H1 (cell line): ENCODE measurements at regions not wholly inside any gene's neighbourhood (a gene's known extent, or its start where the extent isn't known, plus 50 kb on each side); places are given as distances from the start of the nearest gene placed in this dataset.

Experiments
- CTCF ChIA-PET: fragments of 300-600 bp; sonication (Branson Sonifier 250); formaldehyde crosslinking; loops from one replicate; lab custom pipeline; 2021; ENCODE audit not compliant: partially characterized antibody; lab: Charles Lee
- POLR2A ChIA-PET: fragments of 300-600 bp; sonication (Branson Sonifier 250); formaldehyde crosslinking; loops from one replicate; lab custom pipeline; 2021; ENCODE audit warnings: inconsistent platforms; ENCODE audit not compliant: partially characterized antibody; lab: Charles Lee
- DNase-seq, 2 experiments: peaks; one replicate each; pipeline versions ENCODE4 v3.0.0 to v3.0.0-alpha.2; 2010 to 2022; ENCODE audit warnings: low spot score in 2 of 2, low read depth in 1 of 2, mixed read lengths in 1 of 2
- FAIRE-seq: peaks from 2 replicates; lab custom pipeline; 2011; peaks lifted over from hg19 to GRCh38; lab: Jason Lieb, UNC
- H2AFZ ChIP-seq: 2 replicates; pipeline ENCODE4 v1.8.1; 2012; ENCODE audit warnings: low read length, inconsistent platforms
- H2AK5ac ChIP-seq: 2 replicates; pipeline ENCODE4 v1.6.1; 2013; ENCODE audit warnings: low read depth, low read length
- H2BK120ac ChIP-seq: replicated peaks from 2 replicates; pipeline ENCODE3; 2013; ENCODE audit warnings: low read depth, low read length, inconsistent platforms
- H2BK12ac ChIP-seq: 2 replicates; pipeline ENCODE4 v1.6.1; 2013; ENCODE audit warnings: low read depth, low read length
- H2BK15ac ChIP-seq: 2 replicates; pipeline ENCODE4 v1.6.1; 2013; ENCODE audit warnings: low read length
- H2BK20ac ChIP-seq: 2 replicates; pipeline ENCODE4 v1.6.1; 2013; ENCODE audit warnings: low read length
- H2BK5ac ChIP-seq: 2 replicates; pipeline ENCODE4 v1.6.1; 2013; ENCODE audit warnings: low read depth, low read length
- H3K14ac ChIP-seq: 2 replicates; pipeline ENCODE4 v1.6.1; 2013; ENCODE audit warnings: inconsistent platforms; ENCODE audit not compliant: insufficient read length
- H3K18ac ChIP-seq: 2 replicates; pipeline ENCODE4 v1.6.1; 2013; ENCODE audit warnings: low read length; ENCODE audit errors: extremely low read depth
- H3K23ac ChIP-seq: 2 replicates; pipeline ENCODE4 v1.6.1; 2013; ENCODE audit warnings: inconsistent platforms; ENCODE audit not compliant: insufficient read length
- H3K23me2 ChIP-seq: 2 replicates; pipeline ENCODE4 v1.6.1; 2013; ENCODE audit warnings: low read depth, low read length
- H3K27ac ChIP-seq: 2 replicates; pipeline ENCODE4 v1.6.1; 2011; ENCODE audit warnings: low read depth, low read length, inconsistent platforms
- H3K27me3 ChIP-seq, 4 experiments: replicated peaks in 1 of 4; 1 replicate in 1 of 4; 2 replicates in 3 of 4; pipeline versions ENCODE4 v1.6.1 to v1.8.1; 2011 to 2013; ENCODE audit warnings: low read length in 3 of 4, mild to moderate bottlenecking in 3 of 4, inconsistent platforms in 2 of 4, mixed read lengths in 2 of 4, moderate library complexity in 1 of 4; ENCODE audit not compliant: control insufficient read depth in 3 of 4, insufficient read depth in 3 of 4; ENCODE audit errors: extremely low read depth in 1 of 4
- H3K36me3 ChIP-seq, 4 experiments: 2 replicates each; pipeline versions ENCODE4 v1.6.1 to v1.8.1; 2011 to 2013; ENCODE audit warnings: mild to moderate bottlenecking in 4 of 4, low read length in 3 of 4, moderate library complexity in 2 of 4, control low read depth in 1 of 4, inconsistent platforms in 1 of 4; ENCODE audit not compliant: insufficient read depth in 4 of 4, control insufficient read depth in 2 of 4
- H3K4ac ChIP-seq: replicated peaks from 2 replicates; pipeline ENCODE3; 2013; ENCODE audit warnings: low read length, low read depth, mixed read lengths, inconsistent platforms; ENCODE audit not compliant: insufficient read length
- H3K4me1 ChIP-seq, 4 experiments: replicated peaks in 1 of 4; 1 replicate in 1 of 4; 2 replicates in 3 of 4; pipeline versions ENCODE4 v1.6.1 to v1.8.1; 2011 to 2013; ENCODE audit warnings: low read length in 3 of 4, inconsistent platforms in 2 of 4, mixed read lengths in 1 of 4; ENCODE audit not compliant: insufficient read depth in 4 of 4, control insufficient read depth in 3 of 4
- H3K4me2 ChIP-seq, 2 experiments: 2 replicates each; pipeline versions ENCODE4 v1.6.1 to v1.8.1; 2011 to 2013; ENCODE audit warnings: low read depth in 2 of 2, low read length in 2 of 2, control low read depth in 1 of 2, inconsistent platforms in 1 of 2, mild to moderate bottlenecking in 1 of 2; ENCODE audit not compliant: insufficient read depth in 1 of 2
- H3K4me3 ChIP-seq, 4 experiments: fragments of 200-600, 300-600 bp in 1 of 4; sonication (generic), shearing (Covaris generic), sonication (Bioruptor Twin) in 1 of 4; 2 replicates each; pipeline versions ENCODE4 v1.5.1 to v1.8.1; 2011 to 2016; ENCODE audit warnings: low read length in 4 of 4, low read depth in 3 of 4, control low read depth in 2 of 4, inconsistent platforms in 2 of 4, mild to moderate bottlenecking in 2 of 4, mixed read lengths in 1 of 4, moderate library complexity in 1 of 4; ENCODE audit not compliant: insufficient read depth in 2 of 4; ENCODE audit errors: extremely low read depth in 1 of 4
- H3K56ac ChIP-seq: replicated peaks from 2 replicates; pipeline ENCODE3; 2013; ENCODE audit warnings: low read depth, mild to moderate bottlenecking, mixed read lengths, low read length, inconsistent platforms; ENCODE audit not compliant: insufficient read length
- H3K79me1 ChIP-seq: 2 replicates; pipeline ENCODE4 v1.6.1; 2013; ENCODE audit warnings: low read depth, low read length, control low read depth
- H3K79me2 ChIP-seq, 2 experiments: 2 replicates each; pipeline versions ENCODE4 v1.6.1 to v1.8.1; 2012 to 2013; ENCODE audit warnings: low read length in 2 of 2, mild to moderate bottlenecking in 2 of 2, inconsistent platforms in 1 of 2; ENCODE audit not compliant: insufficient read depth in 2 of 2, control insufficient read depth in 1 of 2
- H3K9ac ChIP-seq, 4 experiments: replicated peaks in 1 of 4; 1 replicate in 1 of 4; 2 replicates in 3 of 4; pipeline versions ENCODE4 v1.6.1 to v1.8.1; 2011 to 2013; ENCODE audit warnings: low read depth in 3 of 4, low read length in 3 of 4, control low read depth in 2 of 4, mild to moderate bottlenecking in 2 of 4, moderate library complexity in 2 of 4, inconsistent platforms in 1 of 4; ENCODE audit errors: extremely low read depth in 1 of 4
- H3K9me3 ChIP-seq, 2 experiments: 2 replicates each; pipeline versions ENCODE4 v1.6.1 to v1.8.1; 2012 to 2013; ENCODE audit warnings: mild to moderate bottlenecking in 2 of 2, moderate library complexity in 2 of 2, control low read depth in 1 of 2, inconsistent platforms in 1 of 2, low read depth in 1 of 2, low read length in 1 of 2, mixed read lengths in 1 of 2; ENCODE audit not compliant: insufficient read depth in 2 of 2
- H4K20me1 ChIP-seq, 2 experiments: replicated peaks in 1 of 2; 2 replicates each; pipeline versions ENCODE3 to v1.8.1; 2011 to 2013; ENCODE audit warnings: inconsistent platforms in 2 of 2, low read length in 2 of 2, mild to moderate bottlenecking in 1 of 2; ENCODE audit not compliant: insufficient read depth in 2 of 2, control insufficient read depth in 1 of 2
- H4K5ac ChIP-seq: 2 replicates; pipeline ENCODE4 v1.6.1; 2013; ENCODE audit warnings: low read length, low read depth, mixed read lengths, inconsistent platforms; ENCODE audit not compliant: insufficient read length
- H4K8ac ChIP-seq: 2 replicates; pipeline ENCODE4 v1.8.0; 2013; ENCODE audit warnings: mild to moderate bottlenecking, moderate library complexity, low read length, inconsistent platforms; ENCODE audit not compliant: insufficient read depth; ENCODE audit errors: extremely low read depth
- H4K91ac ChIP-seq: replicated peaks from 2 replicates; pipeline ENCODE3; 2013; ENCODE audit warnings: low read length, mixed read lengths, inconsistent platforms; ENCODE audit not compliant: insufficient read length
- BRCA1 ChIP-seq: IDR thresholded peaks from 2 replicates; pipeline ENCODE4 v1.6.1; 2012; ENCODE audit warnings: low read depth, low read length, improper control_type of control experiment
- CHD1 ChIP-seq: IDR thresholded peaks from 2 replicates; pipeline ENCODE4 v1.6.1; 2012; ENCODE audit warnings: low read depth, low read length, improper control_type of control experiment
- CHD2 ChIP-seq: IDR thresholded peaks from 2 replicates; pipeline ENCODE4 v1.6.1; 2012; ENCODE audit warnings: low read length, improper control_type of control experiment
- EGR1 ChIP-seq: IDR thresholded peaks from 2 replicates; pipeline ENCODE4 v1.6.1; 2011; ENCODE audit warnings: low read depth, low read length, borderline replicate concordance
- JUN ChIP-seq: IDR thresholded peaks from 2 replicates; pipeline ENCODE4 v1.6.1; 2011; ENCODE audit warnings: low read depth, mild to moderate bottlenecking, improper control_type of control experiment, low read length
- KDM1A ChIP-seq: fragments of 200-600, 300-600 bp; sonication (generic); IDR thresholded peaks from 2 replicates; pipeline ENCODE4 v1.7.1; 2016; ENCODE audit warnings: mild to moderate bottlenecking, low read length, borderline replicate concordance
- MAFK ChIP-seq: IDR thresholded peaks from 2 replicates; pipeline ENCODE4 v1.6.1; 2012; ENCODE audit warnings: low read depth, mild to moderate bottlenecking, improper control_type of control experiment, low read length
- NANOG ChIP-seq: IDR thresholded peaks from 2 replicates; pipeline ENCODE4 v1.6.1; 2011; ENCODE audit warnings: low read length, low read depth, mild to moderate bottlenecking, inconsistent platforms; ENCODE audit not compliant: insufficient read depth, poor library complexity, severe bottlenecking
- PHF8 ChIP-seq: fragments of 200-600 bp; sonication (generic); conservative IDR thresholded peaks from 2 replicates; pipeline ENCODE4 v1.7.1; 2012; ENCODE audit warnings: low read depth, mild to moderate bottlenecking, inconsistent platforms, low read length, moderate library complexity
- RBBP5 ChIP-seq: IDR thresholded peaks from 2 replicates; pipeline ENCODE4 v1.7.1; 2012; ENCODE audit warnings: low read depth, mild to moderate bottlenecking, inconsistent platforms, low read length, moderate library complexity, borderline replicate concordance
- RFX5 ChIP-seq: IDR thresholded peaks from 2 replicates; pipeline ENCODE4 v1.6.1; 2011; ENCODE audit warnings: low read depth, low read length, improper control_type of control experiment, borderline replicate concordance
- SIN3A ChIP-seq, 2 experiments: IDR thresholded peaks in 1 of 2; conservative IDR thresholded peaks in 1 of 2; 2 replicates each; pipeline ENCODE4 v1.6.1; 2011 to 2012; ENCODE audit warnings: low read length in 2 of 2, improper control_type of control experiment in 1 of 2, low read depth in 1 of 2, mild to moderate bottlenecking in 1 of 2
- TBP ChIP-seq: IDR thresholded peaks from 2 replicates; pipeline ENCODE4 v1.6.1; 2011; ENCODE audit warnings: low read depth, low read length, improper control_type of control experiment
- YY1 ChIP-seq: IDR thresholded peaks from 2 replicates; pipeline ENCODE4 v1.6.1; 2011; ENCODE audit warnings: low read depth, mild to moderate bottlenecking, low read length
- WGBS, 2 experiments: shearing (Covaris generic) in 1 of 2; methylation state at CpG; one replicate each; pipeline versions ENCODE4 v1.1.6 to v1.1.7; 2013 to 2015; ENCODE audit warnings: low lambda C conversion rate in 2 of 2, mixed read lengths in 2 of 2, inconsistent platforms in 1 of 2, low coverage in 1 of 2, missing lambda C conversion rate in 1 of 2; ENCODE audit not compliant: insufficient replicate concordance in 2 of 2, insufficient coverage in 1 of 2, insufficient read length in 1 of 2; ENCODE audit errors: extremely low coverage in 1 of 2, missing lambda C conversion rate in 1 of 2; 5-methylcytosine and 5-hydroxymethylcytosine counted together
- TF ChIP-seq, protein P1 (sequence below): IDR thresholded peaks from 2 replicates; pipeline ENCODE4 v1.6.1; 2012; ENCODE audit warnings: inconsistent platforms

GRCh38 chr1:228835456-228835855 lies 100.2 kb downstream of the RHOU start:
- Histone ChIP-seq H4K20me1 (no peaks in the 10 kb centered on the region), H3K36me3 (no peaks in the 10 kb centered on the region), H3K9me3 (no peaks in the 10 kb centered on the region), H3K23me2 (0 out of 2 replicates have a peak, but pooled peaks cover 2% of the 10 kb centered on the region), H3K9ac (no peak overlapping the region), H3K23ac (no peak overlapping the region), H2BK12ac (no peak overlapping the region), H3K4me2 (no peak overlapping the region), H3K4ac (no peak overlapping the region), H2BK5ac (no peak overlapping the region), H2BK15ac (no peak overlapping the region), H3K4me1 (peaks cover 0 to 2% (median 0%) of the 10 kb centered on the region in 4 experiments; a peak in 2 of 7 replicates), H3K18ac (no peak overlapping the region), H3K27me3 (no peaks in the 10 kb centered on the region), H3K14ac (no peak overlapping the region), H4K91ac (no peak overlapping the region), H2BK120ac (no peak overlapping the region), H4K8ac (no peak overlapping the region), H3K56ac (no peak overlapping the region), H3K4me3 (no peak overlapping the region), H2AK5ac (no peak overlapping the region), H3K27ac (no peak overlapping the region), H3K79me1 (no peaks in the 10 kb centered on the region), H3K79me2 (no peaks in the 10 kb centered on the region; a peak in 1 of 4 replicates), H4K5ac (no peak overlapping the region), H2AFZ (no peak overlapping the region), H2BK20ac (no peak overlapping the region)
- ChIA-PET CTCF (interaction anchor here (0.8 kb wide), 1 partner anchor 45 kb away, joined by 3 read pairs; no protein-coding TSS in a partner anchor), POLR2A (no interaction called here)
- 88% methylated on average over 5 of the region's 5 CpGs; no CpG with 5 or more reads in 1 of the 2 experiments for WGBS, 2 experiments
- DNase-seq (peak in 1 of 2 experiments; percentile 1), FAIRE-seq (no peak)
- no peak for TF ChIP-seq JUN
- TF ChIP-seq MAFK = no peak
- no peak for TF ChIP-seq TBP
- TF ChIP-seq CHD2 = no peak
- no peak for TF ChIP-seq RFX5
- TF ChIP-seq KDM1A = no peak
- TF ChIP-seq, protein P1, sequence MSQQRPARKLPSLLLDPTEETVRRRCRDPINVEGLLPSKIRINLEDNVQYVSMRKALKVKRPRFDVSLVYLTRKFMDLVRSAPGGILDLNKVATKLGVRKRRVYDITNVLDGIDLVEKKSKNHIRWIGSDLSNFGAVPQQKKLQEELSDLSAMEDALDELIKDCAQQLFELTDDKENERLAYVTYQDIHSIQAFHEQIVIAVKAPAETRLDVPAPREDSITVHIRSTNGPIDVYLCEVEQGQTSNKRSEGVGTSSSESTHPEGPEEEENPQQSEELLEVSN = no peak
- TF ChIP-seq NANOG = no peak
- no peak for TF ChIP-seq BRCA1
- no peak for TF ChIP-seq EGR1
- no peak for TF ChIP-seq SIN3A (conservative IDR thresholded peaks at IDR 0.05 in 1 of 2, IDR thresholded peaks at IDR 0.05 in 1 of 2; ENCODE audit: low read depth in 1 of 2, low read length in 2 of 2)
- TF ChIP-seq YY1 = no peak
- TF ChIP-seq CHD1 = no peak
- TF ChIP-seq PHF8 = no peak
- TF ChIP-seq RBBP5 = no peak
